ENCODE measurements at regions not wholly inside any gene's neighbourhood (a gene's known extent, or its start where the extent isn't known, plus 50 kb on each side); places are given as distances from the start of the nearest gene placed in this dataset.
A peak's percentile ranks its signal among the peaks of the same experiment; 100 is the strongest.

- Histone ChIP-seq H2AFZ (ENCODE audit: low read length) (no peak overlapping the region), H3K27me3 (ENCODE audit: insufficient read depth, low read length) (no peaks in the 10 kb centered on the region), H4K20me1 (ENCODE audit: insufficient read depth, low read length) (no peaks in the 10 kb centered on the region), H3K4me2 (ENCODE audit: low read length) (no peak overlapping the region), H3K4me1 (ENCODE audit: insufficient read depth, low read length, severe bottlenecking) (no peaks in the 10 kb centered on the region), H3F3A (ENCODE audit: insufficient read depth, low read length) (no peaks in the 10 kb centered on the region), H3K9me3 (ENCODE audit: low read length) (no peaks in the 10 kb centered on the region), H3K79me2 (ENCODE audit: insufficient read depth, low read length) (no peaks in the 10 kb centered on the region), H3K36me3 (ENCODE audit: insufficient read depth, low read length) (no peaks in the 10 kb centered on the region), H3K9ac (ENCODE audit: low read length) (no peak overlapping the region), H3K4me3 (ENCODE audit: low read depth, low read length, poor library complexity, severe bottlenecking) (no peak overlapping the region), H3K9me2 (ENCODE audit: low read depth, low read length) (no peaks in the 10 kb centered on the region), H3K27ac (ENCODE audit: low read depth, low read length, poor library complexity, severe bottlenecking) (no peak overlapping the region)
- TF ChIP-seq, protein P1, sequence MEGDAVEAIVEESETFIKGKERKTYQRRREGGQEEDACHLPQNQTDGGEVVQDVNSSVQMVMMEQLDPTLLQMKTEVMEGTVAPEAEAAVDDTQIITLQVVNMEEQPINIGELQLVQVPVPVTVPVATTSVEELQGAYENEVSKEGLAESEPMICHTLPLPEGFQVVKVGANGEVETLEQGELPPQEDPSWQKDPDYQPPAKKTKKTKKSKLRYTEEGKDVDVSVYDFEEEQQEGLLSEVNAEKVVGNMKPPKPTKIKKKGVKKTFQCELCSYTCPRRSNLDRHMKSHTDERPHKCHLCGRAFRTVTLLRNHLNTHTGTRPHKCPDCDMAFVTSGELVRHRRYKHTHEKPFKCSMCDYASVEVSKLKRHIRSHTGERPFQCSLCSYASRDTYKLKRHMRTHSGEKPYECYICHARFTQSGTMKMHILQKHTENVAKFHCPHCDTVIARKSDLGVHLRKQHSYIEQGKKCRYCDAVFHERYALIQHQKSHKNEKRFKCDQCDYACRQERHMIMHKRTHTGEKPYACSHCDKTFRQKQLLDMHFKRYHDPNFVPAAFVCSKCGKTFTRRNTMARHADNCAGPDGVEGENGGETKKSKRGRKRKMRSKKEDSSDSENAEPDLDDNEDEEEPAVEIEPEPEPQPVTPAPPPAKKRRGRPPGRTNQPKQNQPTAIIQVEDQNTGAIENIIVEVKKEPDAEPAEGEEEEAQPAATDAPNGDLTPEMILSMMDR (IDR thresholded peaks at IDR 0.05; ENCODE audit: low read length): no peak
- TF ChIP-seq EZH2 (IDR thresholded peaks at IDR 0.05; ENCODE audit: borderline replicate concordance, low read length): no peak
Measured at GRCh38 chr10:117860135-117860534, 186.6 kb downstream of the RAB11FIP2 start.

GRCh38 chr10:117860823-117861222 is 185.9 kb downstream of the RAB11FIP2 start:
- Histone ChIP-seq H3K4me3 (ENCODE audit: low read depth, low read length, poor library complexity, severe bottlenecking) (no peak overlapping the region), H3K9me3 (ENCODE audit: low read length) (no peaks in the 10 kb centered on the region)
- no peak for TF ChIP-seq EZH2 (IDR thresholded peaks at IDR 0.05; ENCODE audit: borderline replicate concordance, low read length)
- TF ChIP-seq, protein P1 (IDR thresholded peaks at IDR 0.05; ENCODE audit: low read length): peak; percentile 52

GRCh38 chr10:117861329-117861728 is 185.4 kb downstream of the RAB11FIP2 start:
- H3K79me2 ChIP-seq (ENCODE audit: insufficient read depth, low read length): no peaks in the 10 kb centered on the region
- H3K9me3 ChIP-seq (ENCODE audit: low read length): no peaks in the 10 kb centered on the region

More at GRCh38 chr10:117860823-117861222, 185.9 kb downstream of the RAB11FIP2 start:
- H4K20me1 ChIP-seq (ENCODE audit: insufficient read depth, low read length): no peaks in the 10 kb centered on the region
- no peaks in the 10 kb centered on the region for H3K27me3 ChIP-seq (ENCODE audit: insufficient read depth, low read length)
- H3K4me2 ChIP-seq (ENCODE audit: low read length): no peak overlapping the region
- no peak overlapping the region for H3K9ac ChIP-seq (ENCODE audit: low read length)
- H3F3A ChIP-seq (ENCODE audit: insufficient read depth, low read length): no peaks in the 10 kb centered on the region
- no peaks in the 10 kb centered on the region for H3K4me1 ChIP-seq (ENCODE audit: insufficient read depth, low read length, severe bottlenecking)
- no peaks in the 10 kb centered on the region for H3K79me2 ChIP-seq (ENCODE audit: insufficient read depth, low read length)
- no peak overlapping the region for H3K27ac ChIP-seq (ENCODE audit: low read depth, low read length, poor library complexity, severe bottlenecking)
- no peaks in the 10 kb centered on the region for H3K36me3 ChIP-seq (ENCODE audit: insufficient read depth, low read length)
- no peak overlapping the region for H2AFZ ChIP-seq (ENCODE audit: low read length)
- no peaks in the 10 kb centered on the region for H3K9me2 ChIP-seq (ENCODE audit: low read depth, low read length)

More at GRCh38 chr10:117861329-117861728, 185.4 kb downstream of the RAB11FIP2 start:
- Histone ChIP-seq H3K4me3 (ENCODE audit: low read depth, low read length, poor library complexity, severe bottlenecking) (no peak overlapping the region), H3K27ac (ENCODE audit: low read depth, low read length, poor library complexity, severe bottlenecking) (no peak overlapping the region), H3K9me2 (ENCODE audit: low read depth, low read length) (no peaks in the 10 kb centered on the region), H3K4me2 (ENCODE audit: low read length) (no peak overlapping the region), H4K20me1 (ENCODE audit: insufficient read depth, low read length) (no peaks in the 10 kb centered on the region), H3K27me3 (ENCODE audit: insufficient read depth, low read length) (no peaks in the 10 kb centered on the region), H3K4me1 (ENCODE audit: insufficient read depth, low read length, severe bottlenecking) (no peaks in the 10 kb centered on the region), H2AFZ (ENCODE audit: low read length) (no peak overlapping the region), H3K9ac (ENCODE audit: low read length) (no peak overlapping the region), H3K36me3 (ENCODE audit: insufficient read depth, low read length) (no peaks in the 10 kb centered on the region), H3F3A (ENCODE audit: insufficient read depth, low read length) (no peaks in the 10 kb centered on the region)
- no peak for TF ChIP-seq EZH2 (IDR thresholded peaks at IDR 0.05; ENCODE audit: borderline replicate concordance, low read length)
- TF ChIP-seq, protein P1 (IDR thresholded peaks at IDR 0.05; ENCODE audit: low read length): no peak

All from OCI-LY1 (cell line).